PC-3 (cell line): ENCODE measurements at regions not wholly inside any gene's neighbourhood (a gene's known extent, or its start where the extent isn't known, plus 50 kb on each side); places are given as distances from the start of the nearest gene placed in this dataset.

Experiments
- ATAC-seq: fragments of 200-7000 bp; cut with Tn5 transposase; 2 replicates; pipeline ENCODE4 v1.9.1; 2020; ENCODE audit warnings: mild to moderate bottlenecking, moderate library complexity
- BruUV-seq: library from RNA; stranded (reverse); fragments of 400-500 nt; replicated peaks from 2 replicates; lab custom pipeline; 2021; lab: Mats Ljungman, UMichigan
- CTCF ChIA-PET: fragments of 300-600 bp; sonication (Branson Sonifier 250); formaldehyde crosslinking; loops from one replicate; lab custom pipeline; 2022; ENCODE audit warnings: antibody characterized with exemption; lab: Charles Lee
- POLR2A ChIA-PET: fragments of 300-600 bp; sonication (Branson Sonifier 250); formaldehyde crosslinking; loops from one replicate; lab custom pipeline; 2022; ENCODE audit warnings: antibody characterized with exemption; ENCODE audit not compliant: unreplicated experiment; lab: Charles Lee
- DNase-seq: peaks from one replicate; pipeline ENCODE4 v3.0.0-alpha.2; 2015
- H2AFZ ChIP-seq: fragments of 300-600 bp; sonication (generic); 2 replicates; pipeline ENCODE4 v1.6.0; 2016; ENCODE audit warnings: antibody characterized with exemption, low read length
- H3F3A ChIP-seq: fragments of 300-600 bp; sonication (generic); one replicate; pipeline ENCODE4 v1.6.0; 2017; ENCODE audit warnings: antibody characterized with exemption, low read length, control low read depth, mild to moderate bottlenecking; ENCODE audit not compliant: unreplicated experiment
- H3K27ac ChIP-seq: fragments of 300-600 bp; sonication (generic); 2 replicates; pipeline ENCODE4 v1.5.1; 2016; ENCODE audit warnings: mild to moderate bottlenecking, low read length
- H3K27me3 ChIP-seq: fragments of 300-600 bp; sonication (generic); 2 replicates; pipeline ENCODE4 v1.6.1; 2016; ENCODE audit warnings: low read length, mixed read lengths
- H3K36me3 ChIP-seq: fragments of 300-600 bp; sonication (generic); 2 replicates; pipeline ENCODE4 v1.6.1; 2016; ENCODE audit warnings: low read depth, mixed run types, low read length, mixed read lengths
- H3K4me1 ChIP-seq: fragments of 300-600 bp; sonication (generic); 2 replicates; pipeline ENCODE4 v1.5.1; 2016; ENCODE audit warnings: low read length; ENCODE audit not compliant: insufficient read depth
- H3K4me2 ChIP-seq: fragments of 300-600 bp; sonication (generic); 2 replicates; pipeline ENCODE4 v1.6.0; 2016; ENCODE audit warnings: low read length
- H3K4me3 ChIP-seq: fragments of 300-600 bp; sonication (generic); 2 replicates; pipeline ENCODE4 v1.5.1; 2016; ENCODE audit warnings: mild to moderate bottlenecking, low read length, mixed read lengths
- H3K79me2 ChIP-seq: fragments of 300-600 bp; sonication (generic); 2 replicates; pipeline ENCODE4 v1.6.1; 2017; ENCODE audit warnings: low read length, mixed read lengths
- H3K9ac ChIP-seq: fragments of 300-600 bp; sonication (generic); 2 replicates; pipeline ENCODE4 v1.6.0; 2016; ENCODE audit warnings: mild to moderate bottlenecking, low read length
- H3K9me2 ChIP-seq: fragments of 300-600 bp; sonication (generic); replicated peaks from 2 replicates; pipeline ENCODE4 v1.6.1; 2016; ENCODE audit warnings: mixed run types, low read length, mixed read lengths
- H3K9me3 ChIP-seq: fragments of 300-600 bp; sonication (generic); 2 replicates; pipeline ENCODE4 v1.6.1; 2016; ENCODE audit warnings: low read length, mixed read lengths
- H4K20me1 ChIP-seq: fragments of 300-600 bp; sonication (generic); 2 replicates; pipeline ENCODE4 v1.6.1; 2016; ENCODE audit warnings: low read length, mixed read lengths
- CTCF ChIP-seq: fragments of 300-600 bp; sonication (generic); conservative IDR thresholded peaks from 2 replicates; pipeline ENCODE4 v1.5.1; 2017; ENCODE audit warnings: antibody characterized with exemption, low read depth, mild to moderate bottlenecking, low read length
- EZH2 ChIP-seq: fragments of 300-600 bp; sonication (generic); IDR thresholded peaks from one replicate; pipeline ENCODE4 v1.6.1; 2017; ENCODE audit warnings: antibody characterized with exemption, mild to moderate bottlenecking, low read length; ENCODE audit not compliant: unreplicated experiment
- EZH2phosphoT487 ChIP-seq: fragments of 300-600 bp; sonication (generic); IDR thresholded peaks from 2 replicates; pipeline ENCODE4 v1.6.1; 2018; ENCODE audit warnings: mild to moderate bottlenecking, antibody characterized with exemption, low read length, borderline replicate concordance
- intact Hi-C: fragments of 100-400 bp; cut with micrococcal nuclease; formaldehyde crosslinking; loops from 2 replicates; pipeline ENCODE4 v1.9.0; 2023

GRCh38 chr15:70522323-70522966, 240.9 kb downstream of the UACA start:
- H3K27ac ChIP-seq, result no peak overlapping the region
- no TSS peak for BruUV-seq
- TF ChIP-seq EZH2phosphoT487, result no peak
- intact Hi-C loops, result no loop called here
- no peak overlapping the region for H3K4me2 ChIP-seq
- no peaks in the 10 kb centered on the region for H3K9me3 ChIP-seq
- POLR2A ChIA-PET, result no interaction called here
- no peaks in the 10 kb centered on the region for H3K79me2 ChIP-seq
- H3K9ac ChIP-seq, result no peak overlapping the region
- CTCF ChIA-PET, result no interaction called here
- H3K4me3 ChIP-seq, result no peak overlapping the region
- H2AFZ ChIP-seq, result no peak overlapping the region
- DNase-seq (no peak), ATAC-seq (no peak)
- no peaks in the 10 kb centered on the region for H4K20me1 ChIP-seq
- H3K9me2 ChIP-seq, result no peaks in the 10 kb centered on the region
- no peaks in the 10 kb centered on the region for H3F3A ChIP-seq
- H3K4me1 ChIP-seq, result peaks cover 27% of the 10 kb centered on the region
- H3K36me3 ChIP-seq, result no peaks in the 10 kb centered on the region
- no peaks in the 10 kb centered on the region for H3K27me3 ChIP-seq

- DNase-seq (no peak), ATAC-seq (no peak)
- no TSS peak for BruUV-seq
- H3K9me2 ChIP-seq, result no peaks in the 10 kb centered on the region
- H3F3A ChIP-seq, result no peaks in the 10 kb centered on the region
- no peak overlapping the region for H3K4me3 ChIP-seq
- TF ChIP-seq EZH2, result no peak
- TF ChIP-seq CTCF, result no peak
- no peak for TF ChIP-seq EZH2phosphoT487
- H3K79me2 ChIP-seq, result no peaks in the 10 kb centered on the region
- H3K4me1 ChIP-seq, result peaks cover 20% of the 10 kb centered on the region
- no peak overlapping the region for H2AFZ ChIP-seq
- H3K9me3 ChIP-seq, result no peaks in the 10 kb centered on the region
- H3K36me3 ChIP-seq, result no peaks in the 10 kb centered on the region
- POLR2A ChIA-PET, result no interaction called here
- CTCF ChIA-PET, result no interaction called here
- H3K27me3 ChIP-seq, result no peaks in the 10 kb centered on the region
- H3K9ac ChIP-seq, result no peak overlapping the region
- H3K27ac ChIP-seq, result no peak overlapping the region
- no peak overlapping the region for H3K4me2 ChIP-seq
- no peaks in the 10 kb centered on the region for H4K20me1 ChIP-seq
- intact Hi-C loops, result no loop called here
Measured at GRCh38 chr15:70521576-70522322, 241.6 kb downstream of the UACA start.

GRCh38 chr15:70519616-70520015, 243.7 kb downstream of the UACA start:
- no peak for DNase-seq
- H3F3A ChIP-seq, result no peaks in the 10 kb centered on the region
- TF ChIP-seq EZH2, result no peak
- no peak for TF ChIP-seq EZH2phosphoT487
- TF ChIP-seq CTCF, result no peak
- no peak overlapping the region for H3K4me2 ChIP-seq
- H3K27ac ChIP-seq, result no peak overlapping the region
- no peaks in the 10 kb centered on the region for H3K79me2 ChIP-seq
- H3K9me2 ChIP-seq, result no peaks in the 10 kb centered on the region
- no peak for ATAC-seq
- no peaks in the 10 kb centered on the region for H3K36me3 ChIP-seq
- H3K9me3 ChIP-seq, result no peaks in the 10 kb centered on the region
- no peaks in the 10 kb centered on the region for H3K4me1 ChIP-seq
- no peak overlapping the region for H3K9ac ChIP-seq
- no peak overlapping the region for H3K4me3 ChIP-seq
- POLR2A ChIA-PET, result no interaction called here
- no TSS peak for BruUV-seq
- intact Hi-C loops, result no loop called here
- H2AFZ ChIP-seq, result no peak overlapping the region
- CTCF ChIA-PET, result no interaction called here
- no peaks in the 10 kb centered on the region for H3K27me3 ChIP-seq
- H4K20me1 ChIP-seq, result no peaks in the 10 kb centered on the region
